UCSD-AML1 (cell line): ENCODE measurements at regions not wholly inside any gene's neighbourhood (a gene's known extent, or its start where the extent isn't known, plus 50 kb on each side); places are given as distances from the start of the nearest gene placed in this dataset.

ENCODE experiments used
- DNase-seq: peaks from one replicate; lab custom pipeline; 2025; ENCODE audit not compliant: unreplicated experiment; lab: John Stamatoyannopoulos, UW

- no peak for DNase-seq
Observed at GRCh38 chr3:106795553-106795952, 581.7 kb upstream of the CCDC54 start.

GRCh38 chr3:106797461-106797860, 579.8 kb upstream of the CCDC54 start:
- no peak for DNase-seq

- no peak for DNase-seq
Observed at GRCh38 chr3:106805625-106806024, 571.6 kb upstream of the CCDC54 start.

- no peak for DNase-seq
Observed at GRCh38 chr3:106806964-106807363, 570.3 kb upstream of the CCDC54 start.

- no peak for DNase-seq
Observed at GRCh38 chr3:106809041-106809440, 568.2 kb upstream of the CCDC54 start.

GRCh38 chr3:106809623-106810299, 567.5 kb upstream of the CCDC54 start:
- DNase-seq = no peak

GRCh38 chr3:106810300-106810875, 566.9 kb upstream of the CCDC54 start:
- DNase-seq = no peak

GRCh38 chr3:106811376-106811775, 565.9 kb upstream of the CCDC54 start:
- no peak for DNase-seq

- no peak for DNase-seq
Observed at GRCh38 chr3:106813742-106814141, 563.5 kb upstream of the CCDC54 start.

GRCh38 chr3:106814231-106814630, 563.0 kb upstream of the CCDC54 start:
- no peak for DNase-seq

- DNase-seq = no peak
Observed at GRCh38 chr3:106816838-106817237, 560.4 kb upstream of the CCDC54 start.

GRCh38 chr3:106817706-106818105, 559.5 kb upstream of the CCDC54 start:
- no peak for DNase-seq

GRCh38 chr3:106819440-106819839, 557.8 kb upstream of the CCDC54 start:
- no peak for DNase-seq

GRCh38 chr3:106820726-106821362, 556.4 kb upstream of the CCDC54 start:
- no peak for DNase-seq

- DNase-seq = no peak
Observed at GRCh38 chr3:106821801-106822200, 555.4 kb upstream of the CCDC54 start.

GRCh38 chr3:106822204-106822603, 555.0 kb upstream of the CCDC54 start:
- no peak for DNase-seq

GRCh38 chr3:106823701-106824100, 553.5 kb upstream of the CCDC54 start:
- DNase-seq = no peak

GRCh38 chr3:106824856-106825255, 552.4 kb upstream of the CCDC54 start:
- DNase-seq = no peak

- DNase-seq = no peak
Observed at GRCh38 chr3:106825962-106826605, 551.2 kb upstream of the CCDC54 start.

GRCh38 chr3:106826791-106827311, 550.4 kb upstream of the CCDC54 start:
- DNase-seq = no peak

- no peak for DNase-seq
Observed at GRCh38 chr3:106827515-106828213, 549.6 kb upstream of the CCDC54 start.
